GM21390 (cell line): ENCODE measurements at regions not wholly inside any gene's neighbourhood (a gene's known extent, or its start where the extent isn't known, plus 50 kb on each side); places are given as distances from the start of the nearest gene placed in this dataset.
A peak's percentile ranks its signal among the peaks of the same experiment; 100 is the strongest.

Experiments
- ATAC-seq: cut with Tn5 transposase; IDR thresholded peaks from one replicate; pipeline ENCODE4 v1.9.1; 2021; ENCODE audit not compliant: unreplicated experiment

- ATAC-seq = no peak
Observed at GRCh38 chr12:24724814-24725213, 224.1 kb downstream of the BCAT1 start.

DNA sequence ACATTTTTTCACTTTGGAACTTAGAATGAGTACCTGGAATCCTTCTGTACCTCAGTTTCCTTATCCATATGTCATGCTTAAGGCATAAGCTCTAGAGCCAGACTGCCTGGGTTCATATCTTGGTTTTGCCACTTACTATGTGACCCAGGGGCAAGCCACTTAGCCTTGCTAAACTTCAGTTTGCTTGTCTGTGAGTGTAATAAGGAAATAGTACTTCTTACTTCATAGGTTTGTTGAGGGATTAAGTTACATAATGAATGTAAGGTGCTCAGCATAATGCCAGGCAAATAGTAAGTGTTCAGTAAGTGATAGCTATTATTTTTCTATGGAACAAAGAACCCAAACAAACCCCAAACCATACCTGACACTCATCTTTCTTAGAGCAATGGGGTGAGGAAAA, 225.1 kb downstream of the BCAT1 start:
- ATAC-seq = no peak

- ATAC-seq = no peak
Observed at GRCh38 chr12:24721191-24721590, 227.7 kb downstream of the BCAT1 start.

DNA sequence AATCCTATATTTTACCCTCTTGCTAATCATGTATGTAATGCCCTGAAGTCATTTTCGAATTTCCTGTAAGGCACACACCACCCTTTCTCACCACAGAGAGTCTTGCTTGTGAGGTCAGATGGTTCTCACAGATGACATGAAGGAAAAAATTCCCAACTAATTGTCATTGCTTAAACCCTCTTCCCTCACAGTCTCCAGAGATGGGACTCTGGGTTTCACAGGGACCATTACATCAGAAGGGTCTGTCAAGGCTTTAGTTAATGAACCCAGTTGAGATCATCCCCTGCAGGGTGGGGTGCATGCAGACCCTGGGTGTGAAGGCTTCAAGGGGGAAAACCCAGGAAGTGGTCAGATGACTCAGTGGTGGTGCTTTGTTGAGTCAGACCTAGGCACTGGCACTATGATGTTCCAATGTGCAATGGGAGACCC, 229.6 kb downstream of the BCAT1 start:
- ATAC-seq = peak; percentile 86

- no peak for ATAC-seq
Observed at GRCh38 chr12:24718617-24719016, 230.3 kb downstream of the BCAT1 start.

DNA sequence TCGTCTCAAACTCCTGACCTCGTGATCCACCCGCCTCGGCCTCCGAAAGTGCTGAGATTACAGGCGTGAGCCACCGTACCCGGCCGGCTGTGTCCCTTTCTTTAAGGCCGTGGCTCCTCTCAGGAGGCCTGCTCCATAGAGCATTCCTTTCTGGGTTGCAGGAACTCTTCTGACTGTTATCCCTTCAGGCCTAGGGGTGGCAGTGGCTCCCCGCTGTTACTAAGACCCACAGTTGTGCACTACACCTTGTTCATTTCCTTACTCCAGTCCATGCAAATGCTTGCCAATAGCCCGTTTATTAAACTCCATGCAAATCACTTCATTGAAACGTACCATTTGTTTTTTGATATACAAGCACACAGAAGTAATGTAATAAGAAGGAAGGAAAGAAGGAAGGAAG, 234.7 kb downstream of the BCAT1 start:
- no peak for ATAC-seq

GRCh38 chr12:24711056-24712008, 237.6 kb downstream of the BCAT1 start:
- no peak for ATAC-seq

DNA sequence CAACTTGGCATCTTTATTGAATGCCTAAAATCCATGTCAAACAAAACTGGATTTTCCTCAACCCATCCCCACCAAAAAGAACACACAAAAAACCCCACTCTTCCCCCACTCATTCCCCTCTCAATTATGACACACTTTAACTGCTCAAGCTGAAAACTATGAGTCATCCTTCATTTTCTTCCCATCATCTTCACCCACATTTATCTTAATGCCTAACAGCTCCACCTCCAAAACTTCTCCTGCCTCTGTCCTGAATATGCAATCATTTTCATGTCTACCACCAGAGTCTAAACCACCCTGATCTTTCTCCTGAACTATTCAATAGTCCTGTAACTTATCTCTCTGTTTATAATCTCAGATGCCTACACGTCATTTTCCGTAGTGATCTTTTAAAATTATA, 239.7 kb downstream of the BCAT1 start:
- no peak for ATAC-seq

DNA sequence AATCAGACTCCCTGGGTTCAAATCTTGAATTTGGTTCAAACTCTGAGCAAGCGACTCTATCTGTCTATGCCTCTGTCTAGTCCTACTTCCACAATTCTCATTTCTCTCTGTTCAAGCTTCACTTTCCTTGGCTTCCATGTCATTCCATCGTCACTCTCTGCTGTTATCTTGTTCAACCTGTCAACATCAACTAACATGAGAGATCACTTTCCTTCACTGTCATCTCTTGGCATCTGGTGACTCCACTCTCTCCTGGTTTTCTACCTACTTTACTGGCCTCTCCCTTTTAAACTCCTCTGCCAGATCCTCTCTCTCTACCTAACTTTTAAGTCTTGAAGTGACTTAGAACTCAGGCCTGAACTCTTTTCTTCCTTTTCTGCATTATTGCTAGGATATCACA, 240.2 kb downstream of the BCAT1 start:
- no peak for ATAC-seq

DNA sequence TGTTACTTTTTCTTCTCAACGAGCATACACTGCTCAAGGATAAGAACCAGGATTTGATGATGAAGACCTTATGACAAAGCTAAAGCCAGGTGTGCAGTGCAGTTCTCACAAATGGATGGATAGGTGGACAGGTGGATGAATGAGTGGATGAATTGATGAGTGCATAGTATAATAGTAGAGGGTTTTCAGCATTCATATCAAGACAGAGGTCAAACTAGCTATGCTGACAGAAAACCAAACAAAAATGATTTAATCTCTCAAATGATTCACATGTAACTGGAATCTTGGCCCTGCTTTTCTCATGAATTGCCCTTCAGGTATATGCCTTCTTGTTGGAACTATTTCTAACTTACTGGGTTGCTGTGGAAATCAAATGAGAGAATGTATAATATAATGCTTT, 240.9 kb downstream of the BCAT1 start:
- no peak for ATAC-seq

GRCh38 chr12:24707334-24707733, 241.6 kb downstream of the BCAT1 start:
- ATAC-seq = no peak

- peak; percentile 97 for ATAC-seq
Observed at GRCh38 chr12:24705741-24706358, 243.1 kb downstream of the BCAT1 start.

DNA sequence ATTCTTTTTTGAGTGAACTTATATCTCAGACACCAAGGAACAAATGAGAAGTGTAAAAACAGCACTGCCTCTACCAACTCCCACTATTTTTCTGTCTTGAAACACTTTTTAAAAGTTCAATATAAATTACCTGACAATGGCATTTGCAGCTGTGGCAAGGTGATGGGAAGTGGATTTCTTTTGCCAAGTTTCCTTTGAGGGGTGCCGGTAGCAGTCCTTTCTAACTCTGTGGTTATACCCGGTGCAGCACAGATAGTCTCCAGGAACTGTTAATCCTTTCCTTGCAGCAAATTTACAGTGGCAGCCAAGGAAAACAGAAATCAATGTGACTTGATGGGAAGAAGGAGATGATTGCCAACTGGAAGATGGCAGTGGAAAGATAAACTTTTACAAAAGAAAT, 243.7 kb downstream of the BCAT1 start:
- ATAC-seq = no peak

- no peak for ATAC-seq
Observed at GRCh38 chr12:24701343-24701742, 247.6 kb downstream of the BCAT1 start.

- ATAC-seq = no peak
Observed at GRCh38 chr12:24698972-24699371, 249.9 kb downstream of the BCAT1 start.

- no peak for ATAC-seq
Observed at GRCh38 chr12:24697769-24698168, 251.1 kb downstream of the BCAT1 start.

GRCh38 chr12:24697295-24697694, 251.6 kb downstream of the BCAT1 start:
- no peak for ATAC-seq

GRCh38 chr12:24696800-24697199, 252.1 kb downstream of the BCAT1 start:
- no peak for ATAC-seq

- no peak for ATAC-seq
Observed at GRCh38 chr12:24695657-24696329, 253.1 kb downstream of the BCAT1 start.

DNA sequence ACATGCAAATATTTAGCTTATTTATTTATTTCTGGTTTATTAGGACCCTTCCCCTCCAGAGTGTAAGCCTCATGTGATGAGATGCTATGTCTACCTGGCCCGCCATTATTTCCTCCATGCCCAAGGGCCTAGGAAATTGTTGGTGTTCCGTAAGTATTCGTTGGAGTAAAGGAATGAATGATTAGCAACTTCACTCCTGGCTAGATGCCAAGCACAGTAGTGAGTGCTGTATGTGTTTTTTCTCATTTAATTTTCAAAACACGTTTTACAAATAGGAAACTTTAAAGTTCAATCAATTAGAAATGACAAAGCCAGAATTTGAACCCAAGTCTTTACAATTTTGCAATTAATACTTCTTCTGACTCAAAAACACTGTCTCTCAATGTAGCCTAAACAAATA, 253.8 kb downstream of the BCAT1 start:
- no peak for ATAC-seq

DNA sequence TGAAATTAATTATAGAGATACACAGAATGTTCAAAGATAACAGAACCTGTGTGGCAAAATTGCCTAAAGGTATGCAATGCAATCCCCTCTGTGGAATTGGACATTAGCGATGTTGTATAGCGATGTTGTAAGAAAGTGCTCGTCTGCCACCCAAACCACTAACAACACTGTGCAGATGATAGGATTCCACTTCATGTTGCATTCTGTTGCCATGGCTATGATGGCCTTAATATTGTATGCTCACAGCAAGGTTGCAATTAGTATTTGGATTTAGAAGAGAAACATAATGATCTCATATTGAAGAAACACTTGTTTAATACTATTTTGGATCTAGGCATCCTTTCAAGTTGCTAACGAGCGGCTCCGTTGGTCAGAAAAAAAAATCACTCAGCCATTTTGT, 260.3 kb downstream of the BCAT1 start:
- ATAC-seq = no peak

DNA sequence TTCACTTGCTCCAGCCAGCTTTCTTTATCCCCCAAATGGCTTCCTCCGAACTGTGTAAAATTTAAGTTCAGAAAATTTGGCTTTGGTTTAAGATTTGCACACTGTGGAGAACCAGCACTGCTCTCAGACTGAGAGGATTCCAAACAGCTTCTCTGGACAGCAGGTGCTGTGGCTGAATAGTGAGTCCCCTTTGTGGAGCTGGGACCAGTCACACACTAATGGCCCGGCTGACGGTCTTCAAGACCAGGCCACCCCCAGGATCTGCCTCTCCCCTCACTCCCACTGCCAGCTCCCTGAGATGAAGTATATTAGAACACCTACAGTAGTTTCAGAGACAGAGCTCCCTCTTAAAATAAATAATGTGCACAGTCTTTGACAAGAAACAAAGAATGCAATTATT, 267.3 kb downstream of the BCAT1 start:
- ATAC-seq = no peak
